ENCODE measurements at regions not wholly inside any gene's neighbourhood (a gene's known extent, or its start where the extent isn't known, plus 50 kb on each side); places are given as distances from the start of the nearest gene placed in this dataset.

- DNase-seq (ENCODE audit: low spot score): no peak
- Histone ChIP-seq H2AFZ (replicated peaks) (no peak overlapping the region), H3K4me1 (no peaks in the 10 kb centered on the region), H3K9ac (no peak overlapping the region), H3F3A (ENCODE audit: low read depth) (no peaks in the 10 kb centered on the region), H4K20me1 (ENCODE audit: low read depth) (no peaks in the 10 kb centered on the region), H3K27me3 (no peaks in the 10 kb centered on the region), H3K4me3 (no peak overlapping the region), H3K4me2 (no peak overlapping the region), H3K9me3 (ENCODE audit: low read depth) (no peaks in the 10 kb centered on the region), H3K36me3 (no peaks in the 10 kb centered on the region), H3K27ac (no peak overlapping the region), H3K79me2 (ENCODE audit: low read depth) (no peaks in the 10 kb centered on the region)
- TF ChIP-seq CTCF (IDR thresholded peaks at IDR 0.05) (no peak), EZH2phosphoT487 (IDR thresholded peaks at IDR 0.05) (no peak), EZH2 (IDR thresholded peaks at IDR 0.05) (no peak)
- Mint-ChIP-seq H3K27ac (peak overlapping the region; percentile 12), H3K27me3 (ENCODE audit: insufficient read depth, low read depth) (peaks cover 5% of the 10 kb centered on the region), H3K4me3 (no peak overlapping the region), H3K36me3 (no peaks in the 10 kb centered on the region), H3K4me1 (no peaks in the 10 kb centered on the region), H3K9me3 (no peaks in the 10 kb centered on the region)
These were observed 74.1 kb downstream of the ABCC12 start for GRCh38 chr16:48081656-48082055.

- Mint-ChIP-seq H3K36me3 (no peaks in the 10 kb centered on the region), H3K9me3 (no peaks in the 10 kb centered on the region), H3K4me3 (no peak overlapping the region), H3K4me1 (no peaks in the 10 kb centered on the region), H3K27me3 (ENCODE audit: insufficient read depth, low read depth) (peaks cover 3% of the 10 kb centered on the region), H3K27ac (no peak overlapping the region)
- no peak overlapping the region for H3K4me3 ChIP-seq
- H4K20me1 ChIP-seq (ENCODE audit: low read depth): no peaks in the 10 kb centered on the region
- no peak overlapping the region for H3K4me2 ChIP-seq
- no peaks in the 10 kb centered on the region for H3K27me3 ChIP-seq
- H3K9me3 ChIP-seq (ENCODE audit: low read depth): no peaks in the 10 kb centered on the region
- no peak overlapping the region for H2AFZ ChIP-seq (replicated peaks)
- no peak for TF ChIP-seq EZH2phosphoT487 (IDR thresholded peaks at IDR 0.05)
- no peak for TF ChIP-seq EZH2 (IDR thresholded peaks at IDR 0.05)
- TF ChIP-seq CTCF (IDR thresholded peaks at IDR 0.05): no peak
- no peak overlapping the region for H3K9ac ChIP-seq
- H3K27ac ChIP-seq: no peak overlapping the region
- no peak for DNase-seq (ENCODE audit: low spot score)
- H3K36me3 ChIP-seq: no peaks in the 10 kb centered on the region
- no peaks in the 10 kb centered on the region for H3F3A ChIP-seq (ENCODE audit: low read depth)
- no peaks in the 10 kb centered on the region for H3K79me2 ChIP-seq (ENCODE audit: low read depth)
- H3K4me1 ChIP-seq: no peaks in the 10 kb centered on the region
These were observed 79.3 kb downstream of the ABCC12 start for GRCh38 chr16:48076455-48077012.

GRCh38 chr16:48075398-48075797 lies 80.4 kb downstream of the ABCC12 start:
- Histone ChIP-seq H3K27ac (no peak overlapping the region), H3K9me3 (ENCODE audit: low read depth) (no peaks in the 10 kb centered on the region), H3F3A (ENCODE audit: low read depth) (no peaks in the 10 kb centered on the region), H3K36me3 (no peaks in the 10 kb centered on the region), H3K4me3 (no peak overlapping the region), H4K20me1 (ENCODE audit: low read depth) (no peaks in the 10 kb centered on the region), H2AFZ (replicated peaks) (no peak overlapping the region), H3K9ac (no peak overlapping the region), H3K79me2 (ENCODE audit: low read depth) (no peaks in the 10 kb centered on the region), H3K4me1 (no peaks in the 10 kb centered on the region), H3K4me2 (no peak overlapping the region), H3K27me3 (no peaks in the 10 kb centered on the region)
- H3K4me3 Mint-ChIP-seq: no peak overlapping the region
- no peak overlapping the region for H3K27ac Mint-ChIP-seq
- H3K27me3 Mint-ChIP-seq (ENCODE audit: insufficient read depth, low read depth): peaks cover 3% of the 10 kb centered on the region
- no peak for DNase-seq (ENCODE audit: low spot score)
- H3K4me1 Mint-ChIP-seq: no peaks in the 10 kb centered on the region
- no peaks in the 10 kb centered on the region for H3K36me3 Mint-ChIP-seq
- TF ChIP-seq CTCF (IDR thresholded peaks at IDR 0.05) (no peak), EZH2 (IDR thresholded peaks at IDR 0.05) (no peak), EZH2phosphoT487 (IDR thresholded peaks at IDR 0.05) (no peak)
- no peaks in the 10 kb centered on the region for H3K9me3 Mint-ChIP-seq
